IPS-18c (cell line): ENCODE measurements at regions not wholly inside any gene's neighbourhood (a gene's known extent, or its start where the extent isn't known, plus 50 kb on each side); places are given as distances from the start of the nearest gene placed in this dataset.
"Not testable (repeated sequence)": the region's sequence is repeated elsewhere in the genome, so short reads cannot be mapped to it uniquely, and the experiment has no call there.

Experiments used
- H3K4me3 ChIP-seq: 2 replicates; pipeline ENCODE4 v1.7.0; 2013; ENCODE audit warnings: low read depth, mild to moderate bottlenecking, low read length, moderate library complexity; ENCODE audit not compliant: insufficient read depth
- H3K9me3 ChIP-seq: one replicate; pipeline ENCODE4 v1.6.1; 2013; ENCODE audit warnings: mild to moderate bottlenecking, low read length, moderate library complexity; ENCODE audit not compliant: control insufficient read depth, insufficient read depth

- Histone ChIP-seq H3K9me3 (no peaks in the 10 kb centered on the region), H3K4me3 (no peak overlapping the region)
Observed at GRCh38 chr2:52474091-52474490, 1293.5 kb upstream of the CHAC2 start.

DNA sequence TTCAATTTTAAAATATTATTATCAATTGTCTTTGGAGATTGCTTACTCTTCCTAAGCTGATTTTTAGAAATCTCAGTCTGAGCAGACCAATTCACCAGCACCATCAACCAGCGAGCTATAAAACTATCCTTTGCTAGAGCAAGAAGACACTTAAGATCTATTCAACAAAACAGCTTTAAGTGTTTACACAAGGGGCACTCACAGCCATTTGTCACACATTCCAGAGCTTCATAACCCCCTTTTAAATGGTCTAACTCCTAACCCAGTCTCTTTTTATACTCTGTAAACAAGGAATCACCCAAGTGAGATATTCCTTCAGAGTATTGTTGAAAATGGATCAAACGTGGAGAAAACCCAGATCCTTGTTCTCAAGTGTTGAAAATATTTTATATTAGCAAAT is 1294.1 kb upstream of the CHAC2 start:
- H3K4me3 ChIP-seq, result no peak overlapping the region

GRCh38 chr2:52470457-52470856 is 1297.1 kb upstream of the CHAC2 start:
- H3K9me3 ChIP-seq, H3K4me3 ChIP-seq: not testable (repeated sequence)

More for the DNA sequence above, 1294.1 kb upstream of the CHAC2 start:
- no peaks in the 10 kb centered on the region for H3K9me3 ChIP-seq

DNA sequence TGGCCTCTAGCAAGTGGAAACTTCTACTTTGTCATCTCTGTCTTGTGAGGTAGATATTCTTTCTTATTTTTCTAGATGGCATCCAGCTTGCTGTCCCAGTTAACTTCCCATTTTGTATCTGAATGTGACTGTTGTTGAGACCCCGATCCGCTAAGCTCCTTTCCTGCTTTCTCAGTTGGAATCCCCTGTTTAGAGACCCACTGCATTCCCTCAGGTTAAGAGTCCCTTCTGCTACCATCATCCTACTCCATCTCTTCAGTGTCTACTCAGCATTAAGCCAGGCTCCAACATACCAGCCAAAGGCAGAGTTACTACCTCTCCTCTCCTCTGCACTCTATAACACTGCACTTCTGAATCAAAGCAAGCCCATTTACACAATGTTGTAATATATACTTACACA is 1300.4 kb upstream of the CHAC2 start:
- H3K9me3 ChIP-seq, result no peaks in the 10 kb centered on the region

DNA sequence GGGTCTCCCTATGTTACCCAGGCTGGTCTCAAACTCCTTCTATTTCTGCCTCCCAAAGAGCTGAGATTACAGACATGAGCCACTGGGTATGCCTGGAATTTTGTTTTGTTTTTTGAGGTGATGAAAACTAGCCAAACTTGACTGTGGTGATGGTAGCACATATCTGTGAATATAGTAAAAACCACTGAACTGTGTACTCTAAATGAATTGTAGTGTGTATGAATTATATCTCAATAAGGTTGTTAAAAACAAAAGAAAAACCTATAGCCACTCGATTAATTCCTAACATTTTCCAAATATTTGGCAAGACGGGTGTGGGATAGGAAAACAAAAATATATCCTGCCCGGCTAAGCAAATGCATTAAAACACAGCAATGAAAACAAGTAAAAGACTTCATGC is 1302.3 kb upstream of the CHAC2 start:
- H3K4me3 ChIP-seq, result no peak overlapping the region
- H3K9me3 ChIP-seq, result no peaks in the 10 kb centered on the region

More for the DNA sequence above, 1300.4 kb upstream of the CHAC2 start:
- H3K4me3 ChIP-seq, result no peak overlapping the region

DNA sequence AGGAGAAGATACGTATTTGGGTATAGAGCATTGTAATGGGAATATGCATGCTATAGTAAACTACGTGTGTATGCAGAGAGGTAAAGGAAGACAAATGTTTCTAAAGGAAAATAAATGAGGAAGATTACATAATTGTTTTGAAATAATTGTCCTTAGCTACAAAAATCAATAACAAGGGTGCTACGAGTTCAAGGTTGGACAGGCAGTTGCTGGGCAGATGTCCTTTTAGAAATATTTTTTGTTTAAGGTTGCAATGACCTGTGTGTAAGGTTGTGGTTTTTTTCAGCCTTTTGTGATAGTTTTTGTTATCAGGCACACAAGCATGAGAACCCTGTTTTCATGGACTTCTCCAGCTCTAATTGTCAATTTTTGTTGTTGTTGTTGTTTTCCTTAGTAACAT is 1304.1 kb upstream of the CHAC2 start:
- Histone ChIP-seq H3K4me3 (no peak overlapping the region), H3K9me3 (no peaks in the 10 kb centered on the region)

GRCh38 chr2:52456561-52457377 is 1310.8 kb upstream of the CHAC2 start:
- Histone ChIP-seq H3K9me3 (no peaks in the 10 kb centered on the region), H3K4me3 (no peak overlapping the region)

- H3K9me3 ChIP-seq, result no peaks in the 10 kb centered on the region
Observed at GRCh38 chr2:52454962-52455361, 1312.6 kb upstream of the CHAC2 start.

DNA sequence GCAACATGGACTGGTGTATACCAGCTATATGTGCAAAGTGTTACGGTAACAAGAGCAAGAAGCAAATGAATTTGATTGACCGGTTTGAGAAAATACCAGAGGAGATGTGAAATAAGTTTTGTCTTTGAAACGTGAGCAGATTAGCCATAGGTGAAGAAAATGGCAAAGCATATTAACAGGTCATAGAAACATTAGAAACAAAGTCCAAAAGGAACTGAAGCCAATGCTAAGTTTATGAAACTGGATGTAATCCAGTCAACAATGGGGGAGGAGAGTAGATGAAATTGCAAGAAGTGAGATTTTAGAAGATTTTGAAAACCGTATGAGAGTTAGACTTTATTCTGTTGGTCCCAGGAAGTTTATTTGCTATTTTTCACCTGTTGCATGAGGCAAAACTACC is 1315.4 kb upstream of the CHAC2 start:
- Histone ChIP-seq H3K9me3 (no peaks in the 10 kb centered on the region), H3K4me3 (no peak overlapping the region)

More at GRCh38 chr2:52454962-52455361, 1312.6 kb upstream of the CHAC2 start:
- no peak overlapping the region for H3K4me3 ChIP-seq

DNA sequence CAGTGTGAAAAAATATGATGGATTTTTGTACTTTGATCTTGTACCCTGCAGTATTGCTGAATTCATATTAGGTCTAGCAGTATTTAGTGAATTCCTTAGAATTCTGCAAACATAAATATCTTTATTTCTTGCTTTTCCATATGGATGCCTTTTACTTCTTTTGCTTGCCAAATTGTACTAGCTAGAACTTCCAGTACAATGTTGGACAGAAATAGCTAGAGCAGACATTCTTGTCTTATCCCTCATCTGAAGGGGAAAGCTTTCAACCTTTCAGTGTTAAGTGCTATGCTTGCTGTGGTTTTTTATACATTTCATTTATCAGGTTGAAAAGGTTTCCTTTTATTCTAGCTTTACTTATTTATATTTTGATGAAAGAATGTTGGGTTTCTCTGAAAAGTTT is 1321.9 kb upstream of the CHAC2 start:
- no peaks in the 10 kb centered on the region for H3K9me3 ChIP-seq

DNA sequence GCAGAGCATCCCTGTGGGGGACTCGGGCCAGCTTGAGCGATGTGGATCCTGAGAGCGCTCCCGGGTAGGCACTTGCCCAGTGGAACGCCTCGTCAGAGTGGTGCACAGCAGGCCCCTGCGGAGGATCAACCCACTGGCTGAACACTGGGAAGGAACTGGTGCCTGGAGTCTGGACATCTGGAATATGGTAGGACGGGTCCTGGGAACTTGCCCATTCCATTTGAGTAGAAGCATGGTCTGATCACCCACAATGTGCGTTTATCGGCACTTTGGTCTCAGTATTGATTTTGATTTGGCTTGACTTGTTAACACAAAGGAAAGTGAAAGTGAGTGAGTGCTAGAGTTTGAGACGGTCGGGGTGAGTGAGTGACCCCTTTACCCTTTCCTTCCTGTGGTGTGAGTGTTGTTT is 1336.2 kb upstream of the CHAC2 start:
- no peak overlapping the region for H3K4me3 ChIP-seq
- no peaks in the 10 kb centered on the region for H3K9me3 ChIP-seq

More for the DNA sequence above, 1321.9 kb upstream of the CHAC2 start:
- no peak overlapping the region for H3K4me3 ChIP-seq

DNA sequence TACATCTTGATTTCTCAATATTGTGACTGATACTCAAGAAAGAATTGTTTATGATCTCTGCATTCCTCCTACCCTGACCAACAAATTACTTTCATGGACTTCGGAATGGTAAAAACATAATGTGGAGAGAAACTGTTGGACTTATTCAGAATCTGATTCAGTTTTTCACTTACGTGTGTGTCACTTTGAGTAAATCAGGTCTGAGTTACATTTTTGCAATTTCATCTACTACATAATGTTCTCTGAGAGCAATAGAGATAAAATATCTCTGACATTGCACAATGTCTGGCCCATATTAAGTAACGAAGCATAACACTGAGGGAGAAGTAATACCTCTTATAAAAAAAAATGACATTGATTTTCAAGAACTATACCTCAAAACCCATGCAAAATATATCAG is 1337.9 kb upstream of the CHAC2 start:
- no peak overlapping the region for H3K4me3 ChIP-seq

GRCh38 chr2:52429171-52429570 is 1338.4 kb upstream of the CHAC2 start:
- H3K9me3 ChIP-seq, result no peaks in the 10 kb centered on the region
- H3K4me3 ChIP-seq, result no peak overlapping the region

More for the DNA sequence above, 1337.9 kb upstream of the CHAC2 start:
- H3K9me3 ChIP-seq, result no peaks in the 10 kb centered on the region

GRCh38 chr2:52428224-52428623 is 1339.4 kb upstream of the CHAC2 start:
- H3K4me3 ChIP-seq, result no peak overlapping the region
- no peaks in the 10 kb centered on the region for H3K9me3 ChIP-seq

- Histone ChIP-seq H3K4me3 (no peak overlapping the region), H3K9me3 (no peaks in the 10 kb centered on the region)
Observed at GRCh38 chr2:52423655-52424054, 1343.9 kb upstream of the CHAC2 start.

DNA sequence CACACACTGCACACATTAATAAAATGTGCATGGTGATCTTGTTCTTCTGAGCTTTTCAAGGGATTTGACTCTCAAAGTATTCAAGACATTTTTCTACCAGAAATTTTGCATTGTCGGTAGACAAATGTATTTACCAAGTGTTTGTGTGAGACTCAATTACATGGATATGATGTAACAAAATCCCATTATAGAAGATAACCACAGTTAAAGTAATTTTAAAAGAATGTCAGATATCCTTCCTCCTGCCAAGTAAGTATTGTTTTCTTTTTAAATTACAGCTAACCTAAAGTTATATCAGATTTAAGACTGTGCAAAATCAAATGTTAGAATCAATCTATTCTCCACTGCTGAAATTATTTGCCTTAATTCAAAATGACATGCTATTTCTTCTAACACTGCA is 1344.5 kb upstream of the CHAC2 start:
- Histone ChIP-seq H3K9me3 (no peaks in the 10 kb centered on the region), H3K4me3 (no peak overlapping the region)

GRCh38 chr2:52416340-52416739 is 1351.3 kb upstream of the CHAC2 start:
- Histone ChIP-seq H3K4me3 (no peak overlapping the region), H3K9me3 (no peaks in the 10 kb centered on the region)

DNA sequence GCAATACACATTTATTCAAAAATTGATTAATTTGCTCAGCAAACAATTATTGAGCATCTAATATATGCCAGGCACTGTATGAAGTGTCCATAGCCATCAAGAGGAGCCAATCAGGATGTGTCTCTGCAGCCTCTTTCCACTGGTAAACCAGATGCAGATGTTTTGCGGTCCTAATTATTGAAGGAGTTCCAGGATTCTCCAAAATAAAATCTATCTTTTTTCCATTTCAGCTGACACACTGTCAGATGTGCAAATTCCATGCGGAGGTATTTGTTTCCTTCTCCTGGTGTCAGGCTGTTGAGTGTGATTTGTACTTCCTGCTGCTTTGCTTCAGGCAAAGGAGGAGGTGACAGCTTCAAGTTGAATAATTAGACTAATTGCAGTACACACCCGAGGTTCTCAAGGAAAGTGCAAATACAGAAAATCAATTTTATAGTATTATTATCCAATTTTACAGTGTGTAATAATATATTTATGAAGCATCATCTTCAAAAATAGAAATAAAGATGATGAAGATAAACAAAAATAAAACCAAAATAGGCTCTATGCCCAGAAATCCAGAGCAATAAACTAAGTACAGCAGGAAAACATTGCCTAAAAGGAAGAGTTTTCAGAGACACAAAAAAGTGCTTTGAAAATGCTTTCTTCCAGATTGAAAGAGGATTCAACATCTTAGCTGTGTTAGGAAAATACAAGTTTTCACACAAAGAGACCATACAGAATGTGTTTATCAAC is 1352.9 kb upstream of the CHAC2 start:
- Histone ChIP-seq H3K4me3 (no peak overlapping the region), H3K9me3 (no peaks in the 10 kb centered on the region)
